ENCODE measurements at regions not wholly inside any gene's neighbourhood (a gene's known extent, or its start where the extent isn't known, plus 50 kb on each side); places are given as distances from the start of the nearest gene placed in this dataset.

GRCh38 chr9:27802418-27802817 lies 229.1 kb upstream of the C9orf72 start:
- TF ChIP-seq, protein P1, sequence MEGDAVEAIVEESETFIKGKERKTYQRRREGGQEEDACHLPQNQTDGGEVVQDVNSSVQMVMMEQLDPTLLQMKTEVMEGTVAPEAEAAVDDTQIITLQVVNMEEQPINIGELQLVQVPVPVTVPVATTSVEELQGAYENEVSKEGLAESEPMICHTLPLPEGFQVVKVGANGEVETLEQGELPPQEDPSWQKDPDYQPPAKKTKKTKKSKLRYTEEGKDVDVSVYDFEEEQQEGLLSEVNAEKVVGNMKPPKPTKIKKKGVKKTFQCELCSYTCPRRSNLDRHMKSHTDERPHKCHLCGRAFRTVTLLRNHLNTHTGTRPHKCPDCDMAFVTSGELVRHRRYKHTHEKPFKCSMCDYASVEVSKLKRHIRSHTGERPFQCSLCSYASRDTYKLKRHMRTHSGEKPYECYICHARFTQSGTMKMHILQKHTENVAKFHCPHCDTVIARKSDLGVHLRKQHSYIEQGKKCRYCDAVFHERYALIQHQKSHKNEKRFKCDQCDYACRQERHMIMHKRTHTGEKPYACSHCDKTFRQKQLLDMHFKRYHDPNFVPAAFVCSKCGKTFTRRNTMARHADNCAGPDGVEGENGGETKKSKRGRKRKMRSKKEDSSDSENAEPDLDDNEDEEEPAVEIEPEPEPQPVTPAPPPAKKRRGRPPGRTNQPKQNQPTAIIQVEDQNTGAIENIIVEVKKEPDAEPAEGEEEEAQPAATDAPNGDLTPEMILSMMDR (IDR thresholded peaks at IDR 0.05; ENCODE audit: low read depth, low read length) = no peak
- no peak for TF ChIP-seq EZH2phosphoT487 (IDR thresholded peaks at IDR 0.05; ENCODE audit: low read depth)
